GM13976 (cell line): ENCODE measurements at regions not wholly inside any gene's neighbourhood (a gene's known extent, or its start where the extent isn't known, plus 50 kb on each side); places are given as distances from the start of the nearest gene placed in this dataset.

Source experiments
- DNase-seq: peaks from one replicate; pipeline ENCODE4 v3.0.0; 2012; ENCODE audit warnings: low spot score
- in situ Hi-C: fragments of 300-500 bp; cut with MboI; formaldehyde crosslinking; loops from one replicate; pipeline ENCODE4 v1.12.0; 2022; ENCODE audit warnings: low sequenced_read_pairs, mixed read lengths, inconsistent platforms; ENCODE audit not compliant: unreplicated experiment
- TF ChIP-seq, protein P1 (sequence below): IDR thresholded peaks from 2 replicates; pipeline ENCODE4 v1.5.1; 2012; ENCODE audit warnings: borderline replicate concordance, mild to moderate bottlenecking; ENCODE audit not compliant: insufficient read depth; ENCODE audit errors: extremely low read depth, missing control alignments, control extremely low read depth

DNA sequence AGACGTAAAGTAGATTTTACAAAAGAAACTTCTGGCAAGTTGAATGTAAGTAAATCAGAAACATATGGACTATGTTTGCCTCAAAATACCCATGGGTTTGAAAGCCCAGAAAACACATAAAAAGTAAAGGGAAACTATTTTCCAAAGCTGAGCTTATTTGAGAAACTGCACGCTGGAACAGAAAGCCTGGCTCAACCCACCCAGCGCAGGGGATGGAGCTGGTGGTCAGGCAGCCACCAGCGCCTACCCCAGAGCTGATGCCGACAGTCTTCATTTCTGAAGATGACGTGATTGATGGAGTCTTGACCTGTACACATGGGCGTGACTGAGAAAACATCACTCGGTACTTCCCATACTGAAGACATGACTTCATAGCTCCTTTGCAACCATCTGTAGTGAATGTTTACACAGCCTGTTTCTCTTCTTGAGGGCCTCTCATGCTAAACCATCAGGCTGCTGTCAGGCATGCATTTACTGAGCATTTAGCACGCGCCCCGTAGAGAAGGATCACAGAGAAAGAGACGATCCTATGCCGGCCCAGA is 232.6 kb upstream of the AUTS2 start:
- in situ Hi-C loops, result no loop called here
- TF ChIP-seq, protein P1, sequence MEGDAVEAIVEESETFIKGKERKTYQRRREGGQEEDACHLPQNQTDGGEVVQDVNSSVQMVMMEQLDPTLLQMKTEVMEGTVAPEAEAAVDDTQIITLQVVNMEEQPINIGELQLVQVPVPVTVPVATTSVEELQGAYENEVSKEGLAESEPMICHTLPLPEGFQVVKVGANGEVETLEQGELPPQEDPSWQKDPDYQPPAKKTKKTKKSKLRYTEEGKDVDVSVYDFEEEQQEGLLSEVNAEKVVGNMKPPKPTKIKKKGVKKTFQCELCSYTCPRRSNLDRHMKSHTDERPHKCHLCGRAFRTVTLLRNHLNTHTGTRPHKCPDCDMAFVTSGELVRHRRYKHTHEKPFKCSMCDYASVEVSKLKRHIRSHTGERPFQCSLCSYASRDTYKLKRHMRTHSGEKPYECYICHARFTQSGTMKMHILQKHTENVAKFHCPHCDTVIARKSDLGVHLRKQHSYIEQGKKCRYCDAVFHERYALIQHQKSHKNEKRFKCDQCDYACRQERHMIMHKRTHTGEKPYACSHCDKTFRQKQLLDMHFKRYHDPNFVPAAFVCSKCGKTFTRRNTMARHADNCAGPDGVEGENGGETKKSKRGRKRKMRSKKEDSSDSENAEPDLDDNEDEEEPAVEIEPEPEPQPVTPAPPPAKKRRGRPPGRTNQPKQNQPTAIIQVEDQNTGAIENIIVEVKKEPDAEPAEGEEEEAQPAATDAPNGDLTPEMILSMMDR, result no peak
- DNase-seq, result no peak

DNA sequence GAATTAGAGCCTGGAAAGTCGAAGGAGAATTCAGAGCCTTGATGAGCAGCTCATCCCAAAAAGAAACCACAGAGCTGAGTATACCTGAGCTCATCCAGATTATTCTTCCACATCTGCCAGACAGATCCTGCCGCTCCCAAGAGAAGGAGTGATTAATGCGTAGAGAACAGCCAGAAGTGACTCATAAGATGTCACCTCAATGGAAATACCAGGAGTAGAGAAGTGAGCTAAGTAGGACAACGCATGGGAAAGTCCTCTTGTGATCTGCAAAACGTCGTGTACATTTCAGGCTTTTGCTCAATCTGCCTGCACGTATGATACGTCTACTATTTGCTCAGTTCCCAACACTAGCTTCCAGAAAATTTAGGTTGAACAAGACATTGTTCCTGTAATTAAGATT is 230.5 kb upstream of the AUTS2 start:
- no peak for DNase-seq
- TF ChIP-seq, protein P1, result no peak
- in situ Hi-C loops, result no loop called here

DNA sequence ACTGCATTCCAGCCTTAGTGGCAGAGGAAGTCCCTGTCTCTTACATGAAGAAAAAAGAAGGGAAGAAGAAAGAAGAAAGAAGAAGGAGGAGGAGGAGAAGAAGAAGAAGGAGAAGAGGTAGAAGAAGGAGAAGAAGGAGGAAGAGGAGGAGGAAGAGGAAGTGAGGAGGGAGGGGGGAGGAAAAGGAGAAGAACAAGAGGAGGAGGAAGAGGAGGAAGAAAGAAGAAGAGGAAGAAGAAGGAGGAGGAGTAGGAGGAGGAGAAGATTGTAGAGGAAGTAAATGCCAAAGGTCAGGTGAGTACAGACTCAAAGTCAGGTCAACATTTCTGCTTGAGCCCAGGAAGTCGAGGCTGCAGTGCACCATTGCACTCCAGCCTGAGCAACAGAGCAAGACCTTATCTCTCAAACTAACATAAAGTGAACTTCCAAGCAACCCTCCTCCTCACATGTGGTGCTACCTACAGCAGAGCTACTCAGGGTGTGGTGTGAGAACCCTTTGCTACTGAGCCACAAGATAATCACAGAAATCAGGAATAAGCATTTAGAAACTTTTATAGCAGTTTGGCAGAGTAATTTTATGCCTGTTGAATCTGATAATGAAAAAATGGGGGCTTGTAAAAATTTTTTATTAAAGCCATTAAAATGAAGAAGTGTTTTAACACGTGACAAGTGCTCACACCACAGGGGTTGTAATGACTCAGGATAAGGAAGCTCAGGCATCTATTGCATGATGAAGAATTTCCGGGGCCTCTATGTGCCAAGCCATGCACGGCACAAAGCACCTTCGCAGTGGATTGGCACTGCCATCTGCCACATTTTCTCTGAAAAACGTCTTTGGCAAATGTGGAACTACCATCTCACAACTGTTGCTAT is 224.9 kb upstream of the AUTS2 start:
- in situ Hi-C loops, result no loop called here
- TF ChIP-seq, protein P1, result no peak
- DNase-seq, result no peak

DNA sequence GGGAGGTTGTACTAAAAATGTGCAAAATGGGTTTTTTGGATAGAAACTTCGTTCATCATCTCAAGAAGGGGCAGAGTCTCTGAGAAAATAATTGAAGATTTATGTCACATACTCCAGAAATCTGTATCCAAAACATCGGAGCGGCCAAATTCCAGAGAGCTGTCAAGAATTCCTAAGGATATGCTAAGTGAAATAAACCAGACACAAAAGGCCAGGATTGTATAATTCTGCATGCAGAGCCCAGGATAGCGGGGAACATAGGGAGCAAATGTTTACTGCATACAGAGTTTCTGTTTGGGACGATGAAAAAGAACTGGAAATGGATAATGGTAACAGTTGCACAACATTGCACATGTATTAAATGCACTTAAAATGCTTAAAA is 224.2 kb upstream of the AUTS2 start:
- TF ChIP-seq, protein P1, result no peak
- no peak for DNase-seq
- in situ Hi-C loops, result no loop called here

DNA sequence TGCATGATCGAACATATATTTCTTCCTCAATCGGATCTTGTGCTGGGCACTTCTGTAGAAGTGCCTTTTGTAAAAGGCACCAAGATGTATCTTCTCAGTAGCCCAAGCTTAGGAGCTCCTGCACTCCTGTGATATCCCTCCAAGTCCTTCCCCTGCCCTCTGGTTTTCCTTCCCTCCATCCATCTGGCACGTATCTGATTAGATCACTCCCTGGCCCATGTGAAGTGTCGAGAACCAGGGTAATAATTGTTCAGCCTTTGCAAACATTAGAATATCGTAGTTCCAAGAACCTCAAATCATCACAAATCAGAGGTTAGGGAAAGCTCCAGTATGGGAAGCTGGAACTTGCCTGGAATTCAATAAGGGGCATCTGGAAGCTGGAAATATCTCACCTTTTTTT is 221.1 kb upstream of the AUTS2 start:
- DNase-seq, result no peak
- in situ Hi-C loops, result no loop called here
- TF ChIP-seq, protein P1, result no peak

DNA sequence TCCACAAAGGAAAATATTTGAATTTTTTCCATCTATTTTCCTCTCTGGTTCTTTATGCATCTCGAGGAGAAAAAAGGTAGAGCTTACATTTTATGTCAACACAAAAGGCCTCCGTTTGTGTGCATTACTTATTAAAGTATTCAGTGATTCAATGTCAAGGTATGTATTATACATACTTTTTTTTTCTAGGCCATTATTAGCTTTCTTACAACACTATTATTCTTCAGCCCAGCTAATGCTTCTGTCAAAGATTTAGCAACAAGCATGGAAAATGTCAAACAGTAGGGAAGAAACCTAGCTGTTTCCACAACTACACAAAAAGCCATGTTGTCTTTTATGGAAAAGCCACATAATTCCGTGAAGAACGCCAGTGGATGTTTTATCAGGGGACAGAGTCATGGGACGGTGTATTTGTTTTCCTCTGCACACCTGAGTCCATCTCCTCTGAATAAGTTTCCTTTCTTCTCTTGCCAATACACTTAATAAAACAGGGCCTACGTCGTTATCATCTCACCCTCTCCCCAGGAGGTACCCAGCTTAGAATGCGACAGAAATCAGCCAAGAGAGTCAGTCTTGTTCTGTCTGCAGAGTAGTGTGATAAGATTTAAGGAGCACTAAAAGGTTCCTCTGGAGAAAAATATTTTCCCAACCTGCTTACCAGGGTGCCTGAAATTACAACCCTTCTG is 209.7 kb upstream of the AUTS2 start:
- no peak for DNase-seq
- TF ChIP-seq, protein P1, result no peak
- in situ Hi-C loops, result no loop called here
